ENCODE measurements at regions not wholly inside any gene's neighbourhood (a gene's known extent, or its start where the extent isn't known, plus 50 kb on each side); places are given as distances from the start of the nearest gene placed in this dataset.

- no peak for TF ChIP-seq CHD7 (IDR thresholded peaks at IDR 0.05; ENCODE audit: insufficient replicate concordance, low read length)
- no peak for TF ChIP-seq POU5F1 (IDR thresholded peaks at IDR 0.05; ENCODE audit: low read depth, low read length)
- TF ChIP-seq BACH1 (IDR thresholded peaks at IDR 0.05; ENCODE audit: low read length): no peak
- TF ChIP-seq RAD21 (IDR thresholded peaks at IDR 0.05 in 1 of 2, conservative IDR thresholded peaks at IDR 0.05 in 1 of 2; ENCODE audit: low read depth in 2 of 2, low read length in 2 of 2): peak; percentile 96 to 97
Measured at GRCh38 chr11:71120471-71120896, 131.9 kb downstream of the SHANK2 start (continued).

All from H1 (cell line).